H9 (cell line): ENCODE measurements at regions not wholly inside any gene's neighbourhood (a gene's known extent, or its start where the extent isn't known, plus 50 kb on each side); places are given as distances from the start of the nearest gene placed in this dataset.

Source experiments
- DNase-seq: peaks from one replicate; pipeline ENCODE4 v3.0.0-alpha.2; 2017
- H2AFZ ChIP-seq: one replicate; pipeline ENCODE4 v1.6.1; 2013; ENCODE audit warnings: mild to moderate bottlenecking, low read length, control low read depth, moderate library complexity
- H2AK5ac ChIP-seq: 2 replicates; pipeline ENCODE4 v1.6.1; 2013; ENCODE audit warnings: low read length, control low read depth, mixed read lengths; ENCODE audit not compliant: insufficient read length
- H2BK120ac ChIP-seq: one replicate; pipeline ENCODE4 v1.6.1; 2013; ENCODE audit warnings: low read depth, mild to moderate bottlenecking, low read length, control low read depth, inconsistent platforms; ENCODE audit not compliant: poor library complexity, severe bottlenecking
- H2BK12ac ChIP-seq: 2 replicates; pipeline ENCODE4 v1.6.1; 2013; ENCODE audit warnings: low read length, control low read depth, mixed read lengths, low read depth; ENCODE audit not compliant: insufficient read length
- H2BK15ac ChIP-seq: 2 replicates; pipeline ENCODE4 v1.6.1; 2013; ENCODE audit warnings: low read depth, low read length, control low read depth
- H2BK20ac ChIP-seq: one replicate; pipeline ENCODE4 v1.6.1; 2013; ENCODE audit warnings: low read depth, mild to moderate bottlenecking, low read length, control low read depth, inconsistent platforms; ENCODE audit not compliant: poor library complexity, severe bottlenecking
- H2BK5ac ChIP-seq: 2 replicates; pipeline ENCODE4 v1.6.1; 2013; ENCODE audit warnings: low read length, control low read depth, mixed read lengths; ENCODE audit not compliant: insufficient read length
- H3K14ac ChIP-seq: 2 replicates; pipeline ENCODE4 v1.6.1; 2013; ENCODE audit warnings: low read length, control low read depth; ENCODE audit not compliant: insufficient read depth
- H3K18ac ChIP-seq: 2 replicates; pipeline ENCODE4 v1.6.1; 2013; ENCODE audit warnings: low read depth, mild to moderate bottlenecking, mixed read lengths, low read length, control low read depth; ENCODE audit not compliant: insufficient read length
- H3K23ac ChIP-seq: 2 replicates; pipeline ENCODE4 v1.6.1; 2013; ENCODE audit warnings: low read length, control low read depth, mixed read lengths, low read depth; ENCODE audit not compliant: insufficient read length
- H3K23me2 ChIP-seq: 2 replicates; pipeline ENCODE4 v1.6.1; 2013; ENCODE audit warnings: low read depth, mild to moderate bottlenecking, mixed read lengths, low read length, control low read depth; ENCODE audit not compliant: insufficient read length, poor library complexity, severe bottlenecking
- H3K27ac ChIP-seq: 2 replicates; pipeline ENCODE4 v1.5.1; 2013; ENCODE audit warnings: low read length, control low read depth, mixed read lengths, low read depth; ENCODE audit not compliant: insufficient read length
- H3K27me3 ChIP-seq: 2 replicates; pipeline ENCODE4 v1.6.1; 2013; ENCODE audit warnings: low read length, control low read depth, inconsistent platforms; ENCODE audit not compliant: insufficient read depth
- H3K4ac ChIP-seq: 2 replicates; pipeline ENCODE4 v1.6.1; 2013; ENCODE audit warnings: low read depth, mild to moderate bottlenecking, control low read depth, inconsistent platforms, low read length, moderate library complexity
- H3K4me1 ChIP-seq: 2 replicates; pipeline ENCODE4 v1.6.1; 2013; ENCODE audit warnings: low read length, control low read depth, inconsistent platforms; ENCODE audit not compliant: insufficient read depth
- H3K4me2 ChIP-seq: 2 replicates; pipeline ENCODE4 v1.6.1; 2013; ENCODE audit warnings: low read length, control low read depth, mixed read lengths; ENCODE audit not compliant: insufficient read length, insufficient read depth
- H3K56ac ChIP-seq: 2 replicates; pipeline ENCODE4 v1.6.1; 2013; ENCODE audit warnings: low read depth, mild to moderate bottlenecking, mixed read lengths, low read length, control low read depth; ENCODE audit not compliant: insufficient read length
- H3K79me1 ChIP-seq: 2 replicates; pipeline ENCODE4 v1.6.1; 2013; ENCODE audit warnings: low read depth, mild to moderate bottlenecking, moderate library complexity, low read length, control low read depth, inconsistent platforms; ENCODE audit not compliant: insufficient read depth, poor library complexity, severe bottlenecking
- H3K79me2 ChIP-seq: 2 replicates; pipeline ENCODE4 v1.6.1; 2013; ENCODE audit warnings: low read length, control low read depth, inconsistent platforms; ENCODE audit not compliant: insufficient read depth
- H3K9ac ChIP-seq: 2 replicates; pipeline ENCODE4 v1.6.1; 2013; ENCODE audit warnings: low read length, control low read depth, mixed read lengths; ENCODE audit not compliant: insufficient read length; ENCODE audit errors: extremely low read depth
- H3K9me3 ChIP-seq: one replicate; pipeline ENCODE4 v1.6.1; 2013; ENCODE audit warnings: low read depth, low read length, inconsistent platforms; ENCODE audit not compliant: control insufficient read depth
- H3T11ph ChIP-seq: one replicate; pipeline ENCODE4 v1.6.1; 2013; ENCODE audit warnings: mild to moderate bottlenecking, low read length, control low read depth, inconsistent platforms
- H4K20me1 ChIP-seq: one replicate; pipeline ENCODE4 v1.6.1; 2013; ENCODE audit not compliant: control insufficient read depth, insufficient read length, insufficient read depth
- H4K5ac ChIP-seq: 2 replicates; pipeline ENCODE4 v1.6.1; 2013; ENCODE audit warnings: low read depth, mild to moderate bottlenecking, mixed read lengths, low read length, control low read depth; ENCODE audit not compliant: insufficient read length
- H4K8ac ChIP-seq: replicated peaks from 2 replicates; pipeline ENCODE4 v1.6.1; 2013; ENCODE audit warnings: low read length, control low read depth, mixed read lengths, low read depth; ENCODE audit not compliant: insufficient read length
- H4K91ac ChIP-seq: 2 replicates; pipeline ENCODE4 v1.6.1; 2013; ENCODE audit warnings: low read depth, mild to moderate bottlenecking, moderate library complexity, mixed read lengths, low read length, control low read depth; ENCODE audit not compliant: insufficient read length
- H3K27ac Mint-ChIP-seq, 3 experiments: 2 replicates in 2 of 3; 3 replicates in 1 of 3; pipeline ENCODE4 v1.8.0; 2020 to 2021; ENCODE audit warnings: mixed read lengths in 3 of 3, mild to moderate bottlenecking in 1 of 3, moderate library complexity in 1 of 3
- H3K27me3 Mint-ChIP-seq: 2 replicates; pipeline ENCODE4 v1.8.0; 2021; ENCODE audit warnings: low read depth, mild to moderate bottlenecking, moderate library complexity, mixed read lengths
- H3K36me3 Mint-ChIP-seq, 3 experiments: 2 replicates in 2 of 3; 3 replicates in 1 of 3; pipeline ENCODE4 v1.8.0; 2020 to 2021; ENCODE audit warnings: low read depth in 3 of 3, mixed read lengths in 3 of 3; ENCODE audit not compliant: insufficient read depth in 1 of 3
- H3K4me1 Mint-ChIP-seq, 2 experiments: 2 replicates each; pipeline ENCODE4 v1.8.0; 2020; ENCODE audit warnings: mixed read lengths in 2 of 2
- H3K4me3 Mint-ChIP-seq, 2 experiments: 2 replicates in 1 of 2; 3 replicates in 1 of 2; pipeline ENCODE4 v1.8.0; 2020 to 2021; ENCODE audit warnings: mild to moderate bottlenecking in 2 of 2, mixed read lengths in 2 of 2, moderate library complexity in 1 of 2
- H3K9me3 Mint-ChIP-seq, 2 experiments: 2 replicates in 1 of 2; 3 replicates in 1 of 2; pipeline ENCODE4 v1.8.0; 2020; ENCODE audit warnings: mild to moderate bottlenecking in 2 of 2, mixed read lengths in 2 of 2, moderate library complexity in 1 of 2
- WGBS: extraction: QIAGEN DNeasy Blood & Tissue Kit; methylation state at CpG from one replicate; pipeline ENCODE4 v1.1.7; 2013; ENCODE audit warnings: missing lambda C conversion rate, low lambda C conversion rate, mixed read lengths; ENCODE audit not compliant: insufficient read length; ENCODE audit errors: extremely low coverage; 5-methylcytosine and 5-hydroxymethylcytosine counted together
- TF ChIP-seq, protein P1 (sequence below): fragments of 200-600 bp; sonication (generic); conservative IDR thresholded peaks from 3 replicates; pipeline ENCODE4 v1.8.0; 2021; ENCODE audit warnings: antibody characterized with exemption, mild to moderate bottlenecking

DNA sequence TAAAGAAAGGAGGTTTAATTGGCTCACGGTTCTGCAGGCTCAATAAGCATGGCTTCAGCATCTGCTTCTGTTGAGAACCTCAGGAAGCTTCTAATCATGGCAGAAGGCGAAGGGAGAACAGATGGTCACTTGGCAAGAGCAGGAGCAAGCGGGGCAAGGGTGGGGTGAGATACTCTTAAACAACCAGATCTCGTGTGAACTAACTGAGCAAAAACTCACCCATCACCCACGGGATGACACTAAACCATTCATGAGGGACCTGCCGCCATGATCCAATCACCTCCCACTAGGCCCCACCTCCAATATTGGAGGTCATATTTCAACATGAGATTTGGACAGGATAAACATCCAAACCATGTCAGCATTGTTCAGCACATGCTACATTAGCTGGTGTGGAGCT lies 89.1 kb upstream of the HAND1 start:
- Histone ChIP-seq H2BK120ac (no peak overlapping the region), H3K4me2 (no peak overlapping the region), H2BK12ac (no peak overlapping the region), H3K27me3 (no peaks in the 10 kb centered on the region), H3K14ac (no peak overlapping the region), H3K4ac (no peak overlapping the region), H3K9ac (no peak overlapping the region), H2AFZ (no peak overlapping the region), H4K5ac (no peak overlapping the region), H3K4me1 (peaks cover 2% of the 10 kb centered on the region; the same call in 1 of the 2 replicates), H3K23me2 (no peaks in the 10 kb centered on the region), H4K91ac (no peak overlapping the region), H3K18ac (no peak overlapping the region), H4K20me1 (no peaks in the 10 kb centered on the region), H3K23ac (no peak overlapping the region), H3K56ac (no peak overlapping the region), H2AK5ac (no peak overlapping the region), H2BK15ac (no peak overlapping the region), H4K8ac (no peak overlapping the region), H3K79me1 (no peaks in the 10 kb centered on the region), H3K9me3 (no peaks in the 10 kb centered on the region), H3K27ac (no peak overlapping the region), H2BK5ac (no peak overlapping the region), H3T11ph (no peak overlapping the region), H2BK20ac (no peak overlapping the region), H3K79me2 (no peaks in the 10 kb centered on the region)
- no peak for DNase-seq
- Mint-ChIP-seq H3K36me3 (no peaks in the 10 kb centered on the region), H3K4me3 (no peak overlapping the region), H3K4me1 (peaks cover 12 to 17% of the 10 kb centered on the region in 2 experiments), H3K27me3 (peaks cover 2% of the 10 kb centered on the region), H3K9me3 (no peaks in the 10 kb centered on the region), H3K27ac (peak overlapping the region in 1 of 3 experiments; percentile 3; a peak in 1 of 7 replicates)
- TF ChIP-seq, protein P1, sequence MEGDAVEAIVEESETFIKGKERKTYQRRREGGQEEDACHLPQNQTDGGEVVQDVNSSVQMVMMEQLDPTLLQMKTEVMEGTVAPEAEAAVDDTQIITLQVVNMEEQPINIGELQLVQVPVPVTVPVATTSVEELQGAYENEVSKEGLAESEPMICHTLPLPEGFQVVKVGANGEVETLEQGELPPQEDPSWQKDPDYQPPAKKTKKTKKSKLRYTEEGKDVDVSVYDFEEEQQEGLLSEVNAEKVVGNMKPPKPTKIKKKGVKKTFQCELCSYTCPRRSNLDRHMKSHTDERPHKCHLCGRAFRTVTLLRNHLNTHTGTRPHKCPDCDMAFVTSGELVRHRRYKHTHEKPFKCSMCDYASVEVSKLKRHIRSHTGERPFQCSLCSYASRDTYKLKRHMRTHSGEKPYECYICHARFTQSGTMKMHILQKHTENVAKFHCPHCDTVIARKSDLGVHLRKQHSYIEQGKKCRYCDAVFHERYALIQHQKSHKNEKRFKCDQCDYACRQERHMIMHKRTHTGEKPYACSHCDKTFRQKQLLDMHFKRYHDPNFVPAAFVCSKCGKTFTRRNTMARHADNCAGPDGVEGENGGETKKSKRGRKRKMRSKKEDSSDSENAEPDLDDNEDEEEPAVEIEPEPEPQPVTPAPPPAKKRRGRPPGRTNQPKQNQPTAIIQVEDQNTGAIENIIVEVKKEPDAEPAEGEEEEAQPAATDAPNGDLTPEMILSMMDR = no peak
- WGBS = no CpG with 5 or more reads among the region's 6 CpGs
